Activated naive CD4-positive, alpha-beta T cell treated with anti-CD3 and anti-CD28 coated beads, Interleukin-2, amount 10 ng/mL, durations not matched to agents 7 days and 5 days (primary cell): ENCODE measurements at regions not wholly inside any gene's neighbourhood (a gene's known extent, or its start where the extent isn't known, plus 50 kb on each side); places are given as distances from the start of the nearest gene placed in this dataset.
A peak's percentile ranks its signal among the peaks of the same experiment; 100 is the strongest.

ENCODE experiments used
- CTCF ChIA-PET: fragments of 350-600 bp; sonication (Branson Sonifier 250); formaldehyde crosslinking; loops from one replicate; lab custom pipeline; 2021; ENCODE audit warnings: antibody characterized with exemption; lab: Charles Lee
- DNase-seq: peaks from one replicate; pipeline ENCODE4 v3.0.0-alpha.2; 2020
- H3K27ac Mint-ChIP-seq: one replicate; pipeline ENCODE4 v1.8.0; 2021; ENCODE audit warnings: mild to moderate bottlenecking, moderate library complexity, mixed read lengths
- H3K27me3 Mint-ChIP-seq: one replicate; pipeline ENCODE4 v1.8.0; 2021; ENCODE audit warnings: mild to moderate bottlenecking, mixed read lengths
- H3K36me3 Mint-ChIP-seq: one replicate; pipeline ENCODE4 v1.8.0; 2021; ENCODE audit warnings: mixed read lengths
- H3K4me1 Mint-ChIP-seq: one replicate; pipeline ENCODE4 v1.8.0; 2021; ENCODE audit warnings: mixed read lengths
- H3K4me3 Mint-ChIP-seq: one replicate; pipeline ENCODE4 v1.8.0; 2021; ENCODE audit warnings: mild to moderate bottlenecking, moderate library complexity, mixed read lengths
- H3K9me3 Mint-ChIP-seq: one replicate; pipeline ENCODE4 v1.8.0; 2021; ENCODE audit warnings: mixed read lengths

DNA sequence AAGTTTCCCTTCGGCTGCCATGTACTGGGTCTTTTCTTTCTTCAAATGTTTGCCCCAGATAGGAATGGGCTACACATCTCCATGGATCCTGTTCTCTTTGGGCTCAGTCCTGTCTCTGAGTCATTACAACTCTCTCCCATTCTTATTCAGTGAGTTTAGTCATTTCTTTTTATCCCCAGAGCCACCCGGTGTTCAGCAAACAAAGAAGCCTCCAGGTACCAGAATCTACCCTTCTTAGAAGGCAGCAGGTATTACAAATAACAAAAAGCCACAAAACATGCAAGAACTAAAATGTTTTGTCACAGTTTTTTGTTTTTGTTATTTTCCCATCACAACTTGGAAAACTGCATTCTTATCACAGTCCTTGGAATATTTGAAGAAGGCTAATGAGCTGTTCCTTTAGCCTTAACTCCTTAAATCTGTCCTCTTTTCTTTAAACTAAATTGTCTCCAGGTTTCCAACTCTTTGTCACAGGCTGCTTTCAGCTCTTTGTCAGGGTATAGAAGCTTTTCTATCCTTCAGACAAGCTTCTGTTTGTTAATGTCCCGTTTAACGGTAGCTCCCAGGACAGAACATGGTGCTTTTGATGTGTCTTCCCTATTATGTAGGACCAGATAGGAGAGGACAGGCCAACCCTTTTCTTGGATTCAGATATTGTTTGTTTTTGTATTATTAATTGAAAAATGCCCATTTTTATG, 215.5 kb upstream of the HTR2A start:
- CTCF ChIA-PET, result no interaction called here
- H3K4me1 Mint-ChIP-seq, result peaks cover 14% of the 10 kb centered on the region
- H3K4me3 Mint-ChIP-seq, result no peak overlapping the region
- no peak overlapping the region for H3K27ac Mint-ChIP-seq
- no peak for DNase-seq
- H3K9me3 Mint-ChIP-seq, result no peaks in the 10 kb centered on the region
- no peaks in the 10 kb centered on the region for H3K27me3 Mint-ChIP-seq
- no peaks in the 10 kb centered on the region for H3K36me3 Mint-ChIP-seq

GRCh38 chr13:47111499-47111898, 214.6 kb upstream of the HTR2A start:
- H3K27ac Mint-ChIP-seq, result no peak overlapping the region

GRCh38 chr13:47110833-47111240, 214.0 kb upstream of the HTR2A start:
- no peak for DNase-seq
- H3K4me1 Mint-ChIP-seq, result peaks cover 14% of the 10 kb centered on the region
- H3K27me3 Mint-ChIP-seq, result no peaks in the 10 kb centered on the region
- no peak overlapping the region for H3K27ac Mint-ChIP-seq
- H3K36me3 Mint-ChIP-seq, result no peaks in the 10 kb centered on the region
- no peak overlapping the region for H3K4me3 Mint-ChIP-seq
- H3K9me3 Mint-ChIP-seq, result no peaks in the 10 kb centered on the region
- CTCF ChIA-PET, result no interaction called here

More at GRCh38 chr13:47111499-47111898, 214.6 kb upstream of the HTR2A start:
- Mint-ChIP-seq H3K9me3 (no peaks in the 10 kb centered on the region), H3K36me3 (no peaks in the 10 kb centered on the region), H3K4me1 (peaks cover 14% of the 10 kb centered on the region), H3K27me3 (no peaks in the 10 kb centered on the region), H3K4me3 (no peak overlapping the region)
- CTCF ChIA-PET, result no interaction called here
- DNase-seq, result no peak

DNA sequence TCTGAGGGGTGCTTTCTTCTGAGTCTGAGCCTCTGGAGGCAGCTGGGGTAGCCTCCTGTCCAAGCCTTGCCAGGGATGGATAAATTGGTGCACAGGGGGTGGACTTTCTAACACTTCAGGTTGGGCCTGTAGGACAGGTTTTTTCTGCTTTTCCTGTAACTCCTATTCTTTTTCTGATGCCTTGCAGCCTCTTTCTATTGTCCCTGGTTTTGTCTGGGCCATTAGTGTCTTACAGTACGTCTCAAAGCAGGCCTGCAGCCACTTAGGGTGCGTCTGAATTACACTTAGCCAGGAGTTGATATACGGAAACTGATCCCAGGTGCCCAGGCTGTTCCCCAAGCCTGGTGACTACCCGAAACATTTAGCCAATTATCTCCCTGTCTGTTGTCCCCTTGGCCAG, 213.3 kb upstream of the HTR2A start:
- peaks cover 14% of the 10 kb centered on the region for H3K4me1 Mint-ChIP-seq
- no peaks in the 10 kb centered on the region for H3K36me3 Mint-ChIP-seq
- no peak for DNase-seq
- H3K27me3 Mint-ChIP-seq, result no peaks in the 10 kb centered on the region
- H3K9me3 Mint-ChIP-seq, result no peaks in the 10 kb centered on the region
- CTCF ChIA-PET, result no interaction called here
- H3K4me3 Mint-ChIP-seq, result no peak overlapping the region
- H3K27ac Mint-ChIP-seq, result no peak overlapping the region

GRCh38 chr13:47109028-47109427, 212.2 kb upstream of the HTR2A start:
- peaks cover 14% of the 10 kb centered on the region for H3K4me1 Mint-ChIP-seq

GRCh38 chr13:47100214-47100853, 203.5 kb upstream of the HTR2A start:
- no peak for DNase-seq
- Mint-ChIP-seq H3K4me3 (no peak overlapping the region), H3K36me3 (no peaks in the 10 kb centered on the region), H3K27me3 (peaks cover 4% of the 10 kb centered on the region), H3K9me3 (no peaks in the 10 kb centered on the region), H3K27ac (no peak overlapping the region), H3K4me1 (no peaks in the 10 kb centered on the region)
- CTCF ChIA-PET, result no interaction called here

More at GRCh38 chr13:47109028-47109427, 212.2 kb upstream of the HTR2A start:
- CTCF ChIA-PET, result no interaction called here
- no peaks in the 10 kb centered on the region for H3K9me3 Mint-ChIP-seq
- H3K27me3 Mint-ChIP-seq, result no peaks in the 10 kb centered on the region
- H3K4me3 Mint-ChIP-seq, result no peak overlapping the region
- H3K36me3 Mint-ChIP-seq, result no peaks in the 10 kb centered on the region
- peak; percentile 42 for DNase-seq
- H3K27ac Mint-ChIP-seq, result peak overlapping the region; percentile 20

- H3K9me3 Mint-ChIP-seq, result no peaks in the 10 kb centered on the region
- H3K4me3 Mint-ChIP-seq, result no peak overlapping the region
- no peaks in the 10 kb centered on the region for H3K4me1 Mint-ChIP-seq
- DNase-seq, result no peak
- no peaks in the 10 kb centered on the region for H3K27me3 Mint-ChIP-seq
- H3K36me3 Mint-ChIP-seq, result no peaks in the 10 kb centered on the region
- no peak overlapping the region for H3K27ac Mint-ChIP-seq
- CTCF ChIA-PET, result no interaction called here
Measured at GRCh38 chr13:47094734-47095434, 198.0 kb upstream of the HTR2A start.

GRCh38 chr13:47092202-47092601, 195.3 kb upstream of the HTR2A start:
- H3K9me3 Mint-ChIP-seq, result no peaks in the 10 kb centered on the region
- no peaks in the 10 kb centered on the region for H3K36me3 Mint-ChIP-seq
- CTCF ChIA-PET, result no interaction called here

DNA sequence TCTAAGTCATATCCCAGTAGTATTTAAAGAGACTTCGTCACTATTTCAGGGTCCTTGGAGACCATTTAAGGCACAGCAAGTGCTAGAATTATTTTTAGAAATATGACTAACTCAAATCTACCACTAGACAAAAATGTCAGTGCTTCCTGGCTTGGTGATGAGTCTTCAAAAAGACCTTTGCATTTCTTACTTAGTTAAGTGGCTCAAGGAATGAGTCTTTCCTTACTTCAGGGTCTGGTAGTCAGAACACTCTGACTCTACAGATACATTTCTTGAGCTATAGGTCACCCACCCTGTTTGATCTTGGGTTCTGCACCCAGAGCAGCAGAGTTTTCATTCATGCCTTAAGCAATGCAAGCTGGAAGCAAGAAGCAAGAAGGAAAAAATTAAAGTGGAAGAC, 191.0 kb upstream of the HTR2A start:
- Mint-ChIP-seq H3K4me1 (no peaks in the 10 kb centered on the region), H3K9me3 (no peaks in the 10 kb centered on the region), H3K27ac (no peak overlapping the region), H3K4me3 (no peak overlapping the region), H3K27me3 (no peaks in the 10 kb centered on the region), H3K36me3 (no peaks in the 10 kb centered on the region)
- CTCF ChIA-PET, result no interaction called here
- DNase-seq, result no peak

More at GRCh38 chr13:47092202-47092601, 195.3 kb upstream of the HTR2A start:
- no peaks in the 10 kb centered on the region for H3K4me1 Mint-ChIP-seq
- H3K4me3 Mint-ChIP-seq, result no peak overlapping the region
- H3K27me3 Mint-ChIP-seq, result no peaks in the 10 kb centered on the region
- no peak for DNase-seq
- H3K27ac Mint-ChIP-seq, result no peak overlapping the region

- Mint-ChIP-seq H3K4me1 (no peaks in the 10 kb centered on the region), H3K36me3 (no peaks in the 10 kb centered on the region), H3K27me3 (no peaks in the 10 kb centered on the region), H3K27ac (no peak overlapping the region), H3K9me3 (no peaks in the 10 kb centered on the region), H3K4me3 (no peak overlapping the region)
- CTCF ChIA-PET, result no interaction called here
- DNase-seq, result no peak
Measured at GRCh38 chr13:47087241-47087640, 190.4 kb upstream of the HTR2A start.

DNA sequence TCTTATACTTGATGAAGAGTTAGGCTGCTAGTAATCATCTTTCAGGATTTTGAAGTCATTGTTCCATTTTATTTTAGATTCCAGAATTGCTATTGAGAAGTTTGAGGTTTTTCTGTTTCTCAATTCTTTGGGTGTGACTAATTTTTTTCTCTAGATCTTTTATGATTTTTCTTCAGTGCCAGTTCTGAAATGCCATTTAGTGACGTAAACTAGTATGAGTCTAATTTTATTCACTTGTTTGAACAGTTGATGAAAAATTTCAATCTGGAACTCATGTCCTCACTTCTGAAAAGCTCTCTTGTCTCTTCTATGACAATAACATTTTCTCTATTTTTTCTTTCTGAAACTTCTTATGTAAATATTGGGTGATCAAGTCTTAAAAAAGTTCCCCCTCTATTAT, 188.5 kb upstream of the HTR2A start:
- H3K27me3 Mint-ChIP-seq, result no peaks in the 10 kb centered on the region
- DNase-seq, result no peak
- H3K36me3 Mint-ChIP-seq, result no peaks in the 10 kb centered on the region
- no peak overlapping the region for H3K27ac Mint-ChIP-seq
- CTCF ChIA-PET, result no interaction called here
- no peak overlapping the region for H3K4me3 Mint-ChIP-seq
- no peaks in the 10 kb centered on the region for H3K9me3 Mint-ChIP-seq
- H3K4me1 Mint-ChIP-seq, result no peaks in the 10 kb centered on the region

- no peaks in the 10 kb centered on the region for H3K9me3 Mint-ChIP-seq
- H3K36me3 Mint-ChIP-seq, result no peaks in the 10 kb centered on the region
- H3K4me3 Mint-ChIP-seq, result no peak overlapping the region
- no peak for DNase-seq
- H3K27me3 Mint-ChIP-seq, result no peaks in the 10 kb centered on the region
- CTCF ChIA-PET, result no interaction called here
- no peaks in the 10 kb centered on the region for H3K4me1 Mint-ChIP-seq
- no peak overlapping the region for H3K27ac Mint-ChIP-seq
Measured at GRCh38 chr13:47081850-47082249, 185.0 kb upstream of the HTR2A start.

DNA sequence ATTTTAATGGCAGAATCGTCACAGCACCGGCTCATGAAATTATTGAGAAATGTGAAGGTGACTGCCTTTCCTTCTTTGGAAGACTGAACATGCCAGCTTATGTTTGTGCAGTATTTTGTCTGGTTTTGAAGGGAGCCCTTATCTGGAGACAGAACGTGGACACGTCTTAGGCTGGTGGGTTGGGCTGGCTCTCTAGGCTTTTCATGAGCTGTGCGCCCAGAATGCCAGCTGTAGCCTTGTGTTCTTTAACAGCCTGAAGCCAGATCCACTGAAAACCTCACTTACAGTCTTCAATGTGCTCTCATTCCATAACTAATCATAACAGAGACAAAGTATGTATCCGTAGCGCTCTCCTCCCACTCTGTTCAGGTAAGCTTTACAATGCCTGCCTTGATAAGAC, 184.4 kb upstream of the HTR2A start:
- Mint-ChIP-seq H3K27me3 (no peaks in the 10 kb centered on the region), H3K36me3 (no peaks in the 10 kb centered on the region), H3K27ac (no peak overlapping the region), H3K4me1 (no peaks in the 10 kb centered on the region), H3K9me3 (no peaks in the 10 kb centered on the region), H3K4me3 (no peak overlapping the region)
- CTCF ChIA-PET, result no interaction called here
- no peak for DNase-seq

DNA sequence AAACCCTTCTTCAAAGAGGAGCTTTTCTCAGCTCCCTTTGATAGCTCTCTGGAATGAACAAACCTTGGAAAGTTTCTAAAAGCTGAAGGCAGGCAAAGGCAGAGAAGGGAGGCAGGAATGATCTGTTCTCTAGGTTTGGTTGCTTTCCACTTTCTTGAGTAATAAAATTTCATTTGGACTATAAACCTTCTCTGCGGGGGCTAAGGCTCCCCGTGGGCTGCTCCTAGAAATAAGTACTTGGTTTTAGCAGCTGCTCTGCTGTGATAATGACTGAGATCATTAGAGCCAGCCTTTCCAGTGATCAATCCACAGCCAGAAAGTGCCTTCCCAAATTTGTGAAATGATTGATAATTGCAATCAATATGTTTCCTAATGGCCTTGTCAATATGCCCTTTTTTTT, 183.8 kb upstream of the HTR2A start:
- Mint-ChIP-seq H3K27me3 (no peaks in the 10 kb centered on the region), H3K36me3 (no peaks in the 10 kb centered on the region), H3K27ac (no peak overlapping the region), H3K9me3 (no peaks in the 10 kb centered on the region), H3K4me3 (no peak overlapping the region), H3K4me1 (no peaks in the 10 kb centered on the region)
- no peak for DNase-seq
- CTCF ChIA-PET, result no interaction called here

GRCh38 chr13:47076500-47076899, 179.6 kb upstream of the HTR2A start:
- no peaks in the 10 kb centered on the region for H3K4me1 Mint-ChIP-seq
- no peaks in the 10 kb centered on the region for H3K27me3 Mint-ChIP-seq
- CTCF ChIA-PET, result no interaction called here

More at GRCh38 chr13:47076500-47076899, 179.6 kb upstream of the HTR2A start:
- Mint-ChIP-seq H3K9me3 (peaks cover 7% of the 10 kb centered on the region), H3K36me3 (no peaks in the 10 kb centered on the region), H3K27ac (no peak overlapping the region), H3K4me3 (no peak overlapping the region)
- DNase-seq, result no peak
